ENCODE measurements at regions not wholly inside any gene's neighbourhood (a gene's known extent, or its start where the extent isn't known, plus 50 kb on each side); places are given as distances from the start of the nearest gene placed in this dataset.

GRCh38 chr5:114665551-114665950 is 303.7 kb downstream of the KCNN2 start:
- H3K4me1 Mint-ChIP-seq: peaks cover 6% of the 10 kb centered on the region
- CTCF ChIA-PET: no interaction called here
- H3K27ac Mint-ChIP-seq: no peak overlapping the region
- no peak for DNase-seq (ENCODE audit: low spot score)
- H3K27me3 Mint-ChIP-seq (ENCODE audit: low read depth): no peaks in the 10 kb centered on the region
- POLR2A ChIA-PET: no interaction called here
- H3K4me3 Mint-ChIP-seq: no peak overlapping the region
- H3K9me3 Mint-ChIP-seq: peaks cover 17% of the 10 kb centered on the region
- ATAC-seq: no peak
- peaks cover under 1% of the 10 kb centered on the region; the same call in 1 of the 2 replicates for H3K36me3 Mint-ChIP-seq
- TF ChIP-seq ATF2 (CRISPR knock-in tag; IDR thresholded peaks at IDR 0.05; ENCODE audit: borderline replicate concordance, low read depth) (no peak), CTCF (IDR thresholded peaks at IDR 0.05) (no peak), USF1 (CRISPR knock-in tag; IDR thresholded peaks at IDR 0.05) (no peak), CREB1 (CRISPR knock-in tag; IDR thresholded peaks at IDR 0.05) (no peak), E2F5 (CRISPR knock-in tag; IDR thresholded peaks at IDR 0.05) (no peak), FOXK1 (CRISPR knock-in tag; IDR thresholded peaks at IDR 0.05) (no peak), ZMAT4 (CRISPR knock-in tag; IDR thresholded peaks at IDR 0.05) (no peak), ARID4B (CRISPR knock-in tag; IDR thresholded peaks at IDR 0.05; ENCODE audit: borderline replicate concordance) (no peak), ATF3 (CRISPR knock-in tag; conservative IDR thresholded peaks at IDR 0.05) (no peak), ATF6 (CRISPR knock-in tag; IDR thresholded peaks at IDR 0.05) (no peak), ERG (CRISPR knock-in tag; IDR thresholded peaks at IDR 0.05) (no peak), IRF2 (CRISPR knock-in tag; IDR thresholded peaks at IDR 0.05; ENCODE audit: borderline replicate concordance, low read depth) (no peak), CBFB (CRISPR knock-in tag; IDR thresholded peaks at IDR 0.05; ENCODE audit: low read depth) (no peak), FOXP4 (CRISPR knock-in tag; IDR thresholded peaks at IDR 0.05) (no peak), ZBTB43 (CRISPR knock-in tag; IDR thresholded peaks at IDR 0.05) (no peak), NR1H2 (CRISPR knock-in tag; IDR thresholded peaks at IDR 0.05) (no peak), SMAD3 (CRISPR knock-in tag; IDR thresholded peaks at IDR 0.05; ENCODE audit: borderline replicate concordance) (no peak)
